Neural crest cell (in vitro differentiated cells): ENCODE measurements at regions not wholly inside any gene's neighbourhood (a gene's known extent, or its start where the extent isn't known, plus 50 kb on each side); places are given as distances from the start of the nearest gene placed in this dataset.
"Not testable (repeated sequence)": the region's sequence is repeated elsewhere in the genome, so short reads cannot be mapped to it uniquely, and the experiment has no call there.

ENCODE experiments used
- DNase-seq: peaks from one replicate; pipeline ENCODE4 v3.0.0; 2021; ENCODE audit warnings: low read depth, mixed read lengths, low spot score
- H3K27ac Mint-ChIP-seq: one replicate; pipeline ENCODE4 v1.8.0; 2021; ENCODE audit warnings: mild to moderate bottlenecking, mixed read lengths; ENCODE audit not compliant: unreplicated experiment
- H3K27me3 Mint-ChIP-seq: 2 replicates; pipeline ENCODE4 v1.8.0; 2021; ENCODE audit warnings: low read depth, mild to moderate bottlenecking, mixed read lengths
- H3K36me3 Mint-ChIP-seq: 2 replicates; pipeline ENCODE4 v1.8.0; 2021; ENCODE audit warnings: low read depth, mild to moderate bottlenecking, mixed read lengths
- H3K4me1 Mint-ChIP-seq: 2 replicates; pipeline ENCODE4 v1.8.0; 2021; ENCODE audit warnings: mixed read lengths
- H3K4me3 Mint-ChIP-seq: one replicate; pipeline ENCODE4 v1.8.0; 2021; ENCODE audit warnings: mild to moderate bottlenecking, mixed read lengths
- H3K9me3 Mint-ChIP-seq: 2 replicates; pipeline ENCODE4 v1.8.0; 2021; ENCODE audit warnings: mixed read lengths
- TF ChIP-seq, protein P1 (sequence below): fragments of 200-600 bp; sonication (generic); conservative IDR thresholded peaks from 2 replicates; pipeline ENCODE4 v1.5.0; 2021; ENCODE audit warnings: antibody characterized with exemption, mild to moderate bottlenecking

DNA sequence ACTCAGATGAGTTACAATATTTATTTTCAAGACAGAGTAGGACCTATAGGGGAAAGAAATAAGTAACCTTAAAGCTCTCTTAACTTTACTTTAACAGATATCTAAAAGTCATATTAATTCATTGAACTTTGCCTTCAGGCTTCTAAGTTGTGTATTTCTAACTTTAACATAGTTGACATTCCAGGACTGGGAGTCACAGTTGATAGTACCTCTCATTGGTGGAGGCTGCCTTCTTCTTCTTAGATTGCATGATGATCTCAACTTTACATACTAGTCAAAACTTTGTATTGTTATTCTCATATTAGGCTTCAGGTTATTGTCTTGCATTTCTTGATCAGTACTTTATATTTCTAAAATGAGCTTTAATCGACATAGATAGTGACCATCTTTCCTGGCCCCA lies 350.1 kb upstream of the KIF2B start:
- H3K4me3 Mint-ChIP-seq = no peak overlapping the region
- no peaks in the 10 kb centered on the region for H3K4me1 Mint-ChIP-seq
- H3K27me3 Mint-ChIP-seq = no peaks in the 10 kb centered on the region
- no peaks in the 10 kb centered on the region for H3K36me3 Mint-ChIP-seq
- TF ChIP-seq, protein P1, sequence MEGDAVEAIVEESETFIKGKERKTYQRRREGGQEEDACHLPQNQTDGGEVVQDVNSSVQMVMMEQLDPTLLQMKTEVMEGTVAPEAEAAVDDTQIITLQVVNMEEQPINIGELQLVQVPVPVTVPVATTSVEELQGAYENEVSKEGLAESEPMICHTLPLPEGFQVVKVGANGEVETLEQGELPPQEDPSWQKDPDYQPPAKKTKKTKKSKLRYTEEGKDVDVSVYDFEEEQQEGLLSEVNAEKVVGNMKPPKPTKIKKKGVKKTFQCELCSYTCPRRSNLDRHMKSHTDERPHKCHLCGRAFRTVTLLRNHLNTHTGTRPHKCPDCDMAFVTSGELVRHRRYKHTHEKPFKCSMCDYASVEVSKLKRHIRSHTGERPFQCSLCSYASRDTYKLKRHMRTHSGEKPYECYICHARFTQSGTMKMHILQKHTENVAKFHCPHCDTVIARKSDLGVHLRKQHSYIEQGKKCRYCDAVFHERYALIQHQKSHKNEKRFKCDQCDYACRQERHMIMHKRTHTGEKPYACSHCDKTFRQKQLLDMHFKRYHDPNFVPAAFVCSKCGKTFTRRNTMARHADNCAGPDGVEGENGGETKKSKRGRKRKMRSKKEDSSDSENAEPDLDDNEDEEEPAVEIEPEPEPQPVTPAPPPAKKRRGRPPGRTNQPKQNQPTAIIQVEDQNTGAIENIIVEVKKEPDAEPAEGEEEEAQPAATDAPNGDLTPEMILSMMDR = no peak
- DNase-seq = no peak
- no peak overlapping the region for H3K27ac Mint-ChIP-seq
- peaks cover 5% of the 10 kb centered on the region for H3K9me3 Mint-ChIP-seq

DNA sequence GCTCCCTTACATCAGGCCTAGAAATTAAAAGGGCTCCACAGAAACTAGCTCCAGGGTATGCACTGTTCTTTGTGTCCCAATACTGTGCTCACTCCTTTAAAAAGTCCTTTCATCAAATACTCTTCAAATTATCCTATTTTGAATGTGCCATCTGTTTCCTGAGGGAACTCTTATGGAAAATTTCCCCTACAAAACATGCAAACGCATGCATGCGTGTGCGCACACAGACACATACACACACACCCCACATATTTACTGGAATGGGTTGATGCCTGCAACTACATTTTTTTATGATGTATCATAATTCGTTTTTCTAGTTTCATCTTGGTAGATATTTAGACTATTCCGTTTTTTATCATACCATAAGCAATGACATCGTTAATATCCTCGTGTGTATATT lies 351.2 kb upstream of the KIF2B start:
- TF ChIP-seq, protein P1 = no peak
- peaks cover 5% of the 10 kb centered on the region for H3K9me3 Mint-ChIP-seq
- DNase-seq = no peak
- no peak overlapping the region for H3K4me3 Mint-ChIP-seq
- H3K4me1 Mint-ChIP-seq = no peaks in the 10 kb centered on the region
- peak overlapping the region; percentile 50 for H3K27ac Mint-ChIP-seq
- H3K27me3 Mint-ChIP-seq = no peaks in the 10 kb centered on the region
- no peaks in the 10 kb centered on the region for H3K36me3 Mint-ChIP-seq

DNA sequence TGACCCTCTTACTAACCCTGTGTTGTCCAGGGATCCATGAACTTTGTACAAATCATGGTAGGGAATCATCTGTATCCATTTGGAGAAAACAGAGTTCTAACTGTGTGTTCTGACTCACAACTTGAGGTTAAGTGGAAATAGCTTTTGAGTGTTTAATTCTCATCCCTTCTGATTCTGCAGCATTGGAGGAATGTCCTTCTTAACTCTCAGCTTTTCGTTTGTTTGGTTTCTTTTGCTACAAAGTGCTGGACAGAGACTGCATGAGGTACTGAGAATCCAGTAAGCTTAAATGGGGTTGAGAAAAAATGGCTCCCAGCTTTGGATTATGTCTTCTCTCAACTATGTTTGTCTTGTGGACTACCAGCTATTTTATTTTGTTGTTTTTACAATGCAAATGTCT lies 352.1 kb upstream of the KIF2B start:
- TF ChIP-seq, protein P1 = no peak
- Mint-ChIP-seq H3K4me3 (no peak overlapping the region), H3K36me3 (no peaks in the 10 kb centered on the region), H3K4me1 (no peaks in the 10 kb centered on the region), H3K27ac (no peak overlapping the region), H3K9me3 (peaks cover 5% of the 10 kb centered on the region), H3K27me3 (no peaks in the 10 kb centered on the region)
- DNase-seq = no peak

DNA sequence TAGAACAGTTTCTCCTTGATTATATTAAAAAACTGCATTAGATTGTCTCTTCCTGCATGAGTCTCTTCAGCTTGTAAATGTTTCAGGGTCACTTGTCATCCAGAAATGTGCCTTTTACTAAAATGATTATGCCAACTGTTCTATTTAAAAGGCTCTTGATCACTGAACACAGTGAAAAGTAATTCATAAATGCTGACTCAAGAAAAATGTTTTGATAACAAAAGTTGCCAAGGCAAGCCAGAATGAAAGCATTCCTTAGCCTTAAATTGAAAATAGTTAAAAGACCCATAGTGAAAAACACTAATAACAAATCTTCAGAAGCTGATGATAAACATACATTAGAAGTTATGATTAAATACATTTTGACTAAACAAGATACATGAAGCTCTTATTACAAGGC lies 356.0 kb upstream of the KIF2B start:
- TF ChIP-seq, protein P1 = no peak
- H3K9me3 Mint-ChIP-seq = peaks cover 5% of the 10 kb centered on the region
- no peaks in the 10 kb centered on the region for H3K4me1 Mint-ChIP-seq
- no peak overlapping the region for H3K27ac Mint-ChIP-seq
- H3K27me3 Mint-ChIP-seq = no peaks in the 10 kb centered on the region
- no peak overlapping the region for H3K4me3 Mint-ChIP-seq
- DNase-seq = no peak
- H3K36me3 Mint-ChIP-seq = no peaks in the 10 kb centered on the region

DNA sequence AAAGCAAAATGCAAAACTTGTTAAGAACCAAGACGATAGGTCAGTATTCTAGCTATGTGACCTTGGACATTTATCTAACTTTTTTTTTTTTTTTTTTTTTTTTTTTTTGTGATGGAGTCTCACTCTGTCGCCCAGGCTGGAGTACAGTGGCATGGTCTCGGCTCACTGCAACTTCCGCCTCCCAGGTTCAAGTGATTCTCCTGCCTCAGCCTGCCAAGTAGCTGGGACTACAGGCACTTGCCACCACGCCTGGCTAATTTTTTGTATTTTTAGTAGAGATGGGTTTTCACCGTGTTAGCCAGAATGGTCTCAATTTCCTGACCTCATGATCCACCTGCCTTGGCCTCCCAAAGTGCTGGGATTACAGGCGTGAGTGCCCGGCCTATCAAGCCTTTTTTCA lies 358.3 kb upstream of the KIF2B start:
- not testable (repeated sequence) for H3K27ac Mint-ChIP-seq, H3K9me3 Mint-ChIP-seq, DNase-seq, H3K4me1 Mint-ChIP-seq, H3K27me3 Mint-ChIP-seq, H3K36me3 Mint-ChIP-seq, H3K4me3 Mint-ChIP-seq

DNA sequence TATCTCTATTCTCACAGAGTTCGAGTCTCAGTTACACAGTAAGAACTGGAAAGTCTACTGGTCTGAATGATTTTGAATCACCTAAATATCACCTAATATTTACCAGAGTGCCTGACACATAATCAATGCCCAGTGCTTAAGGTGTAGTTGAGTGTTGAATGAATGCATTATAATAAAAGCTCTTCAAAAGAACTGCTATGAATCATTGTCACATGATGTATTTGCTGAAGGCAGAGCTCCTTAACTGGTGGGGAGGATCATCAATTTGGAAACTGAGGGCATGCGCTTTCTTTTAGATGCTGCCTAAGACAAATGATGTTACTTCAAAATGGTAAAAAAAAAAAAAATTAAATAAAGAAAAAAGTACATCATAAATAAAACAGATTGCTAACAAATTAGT lies 359.4 kb upstream of the KIF2B start:
- peaks cover 9% of the 10 kb centered on the region for H3K9me3 Mint-ChIP-seq
- no peak overlapping the region for H3K4me3 Mint-ChIP-seq
- H3K27me3 Mint-ChIP-seq = no peaks in the 10 kb centered on the region
- TF ChIP-seq, protein P1 = no peak
- H3K27ac Mint-ChIP-seq = no peak overlapping the region
- H3K4me1 Mint-ChIP-seq = no peaks in the 10 kb centered on the region
- no peaks in the 10 kb centered on the region for H3K36me3 Mint-ChIP-seq
- no peak for DNase-seq
